C4-2B (cell line): ENCODE measurements at regions not wholly inside any gene's neighbourhood (a gene's known extent, or its start where the extent isn't known, plus 50 kb on each side); places are given as distances from the start of the nearest gene placed in this dataset.

Source experiments
- H3K27ac ChIP-seq: fragments of 450-650 bp; 2 replicates; pipeline ENCODE4 v1.5.1; 2017
- CTCF ChIP-seq: fragments of 450-650 bp; conservative IDR thresholded peaks from 2 replicates; pipeline ENCODE4 v1.5.1; 2017; ENCODE audit warnings: mild to moderate bottlenecking
- ZFX ChIP-seq: fragments of 450-650 bp; IDR thresholded peaks from 2 replicates; pipeline ENCODE4 v1.6.1; 2017

- TF ChIP-seq ZFX (no peak), CTCF (no peak)
- no peak overlapping the region for H3K27ac ChIP-seq
Observed at GRCh38 chr15:70165716-70166284, 68.1 kb upstream of the TLE3 start.

GRCh38 chr15:70164910-70165715 lies 67.4 kb upstream of the TLE3 start:
- TF ChIP-seq CTCF (no peak), ZFX (no peak)
- no peak overlapping the region for H3K27ac ChIP-seq

GRCh38 chr15:70164156-70164900 lies 66.6 kb upstream of the TLE3 start:
- H3K27ac ChIP-seq, result no peak overlapping the region
- TF ChIP-seq ZFX (no peak), CTCF (no peak)

GRCh38 chr15:70160803-70161565 lies 63.3 kb upstream of the TLE3 start:
- TF ChIP-seq ZFX (no peak), CTCF (no peak)
- no peak overlapping the region for H3K27ac ChIP-seq

- H3K27ac ChIP-seq, result no peak overlapping the region
- TF ChIP-seq CTCF, result no peak
- TF ChIP-seq ZFX, result no peak
Observed at GRCh38 chr15:70160267-70160666, 62.5 kb upstream of the TLE3 start.

- TF ChIP-seq ZFX (no peak), CTCF (no peak)
- H3K27ac ChIP-seq, result no peak overlapping the region
Observed at GRCh38 chr15:70159713-70160009, 61.9 kb upstream of the TLE3 start.
